HEK293 (cell line): ENCODE measurements at regions not wholly inside any gene's neighbourhood (a gene's known extent, or its start where the extent isn't known, plus 50 kb on each side); places are given as distances from the start of the nearest gene placed in this dataset.

Experiments used
- HOXC10 ChIP-seq: sonication (generic); formaldehyde crosslinking; IDR thresholded peaks from 2 replicates; pipeline ENCODE4 v1.8.1; 2023; ENCODE audit warnings: mild to moderate bottlenecking, missing genetic modification reagents
- TCF7L2 ChIP-seq: IDR thresholded peaks from 2 replicates; pipeline ENCODE4 v1.6.1; 2011; ENCODE audit warnings: low read depth, mild to moderate bottlenecking, inconsistent platforms, low read length, moderate library complexity, borderline replicate concordance
- ZNF560 ChIP-seq: fragments of 450-650 bp; formaldehyde crosslinking; IDR thresholded peaks from 2 replicates; pipeline ENCODE4 v1.5.1; 2017; ENCODE audit warnings: missing biosample characterization, missing genetic modification characterization, borderline replicate concordance
- ZNF707 ChIP-seq: fragments of 450-650 bp; formaldehyde crosslinking; IDR thresholded peaks from 2 replicates; pipeline ENCODE4 v1.5.1; 2016; ENCODE audit warnings: missing biosample characterization, missing genetic modification characterization
- ZSCAN30 ChIP-seq: fragments of 450-650 bp; IDR thresholded peaks from 2 replicates; pipeline ENCODE4 v1.5.1; 2018; ENCODE audit warnings: missing biosample characterization, mild to moderate bottlenecking, missing genetic modification characterization, moderate library complexity
- TF ChIP-seq, protein P1 (sequence below): fragments of 450-650 bp; formaldehyde crosslinking; IDR thresholded peaks from 2 replicates; pipeline ENCODE4 v1.5.1; 2017; ENCODE audit warnings: missing biosample characterization, missing genetic modification characterization
- TF ChIP-seq, protein P2 (sequence below): fragments of 450-650 bp; formaldehyde crosslinking; optimal IDR thresholded peaks from 2 replicates; pipeline ENCODE3; 2016; ENCODE audit warnings: missing biosample characterization, mild to moderate bottlenecking, missing genetic modification characterization
- TF ChIP-seq, protein P3 (sequence below): fragments of 450-650 bp; formaldehyde crosslinking; IDR thresholded peaks from 2 replicates; pipeline ENCODE4 v1.5.1; 2016; ENCODE audit warnings: missing biosample characterization, missing genetic modification characterization, borderline replicate concordance

DNA sequence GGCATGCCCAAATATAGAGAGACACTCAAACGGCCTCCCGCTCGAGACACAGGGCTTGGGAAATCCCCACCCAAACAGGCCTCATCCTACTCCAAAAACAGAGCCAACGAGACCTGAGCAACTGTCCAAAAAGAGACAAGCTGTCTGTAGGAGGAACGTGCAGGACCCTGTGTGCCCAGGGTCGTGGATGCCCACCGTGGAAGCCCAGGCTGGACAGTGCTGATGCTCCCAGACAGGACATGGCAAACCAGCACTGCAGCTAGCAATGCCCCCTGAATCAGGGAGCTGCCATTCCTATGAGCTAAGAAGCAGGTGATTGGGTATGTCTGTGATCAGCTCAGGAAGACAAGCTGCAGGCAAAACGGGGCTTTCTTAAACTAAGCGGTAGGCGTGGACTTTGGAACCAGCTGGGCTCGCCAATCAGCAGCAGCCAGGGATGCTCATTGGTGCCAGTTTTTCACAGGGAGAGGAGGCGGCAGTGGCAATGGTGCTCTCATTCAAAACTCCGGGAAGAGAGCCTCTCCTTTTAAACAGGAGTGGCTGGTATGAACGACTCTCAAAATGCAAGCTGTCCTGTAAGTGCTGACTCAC, 113.1 kb upstream of the IRX2 start:
- no peak for TF ChIP-seq TCF7L2
- TF ChIP-seq, protein P1, sequence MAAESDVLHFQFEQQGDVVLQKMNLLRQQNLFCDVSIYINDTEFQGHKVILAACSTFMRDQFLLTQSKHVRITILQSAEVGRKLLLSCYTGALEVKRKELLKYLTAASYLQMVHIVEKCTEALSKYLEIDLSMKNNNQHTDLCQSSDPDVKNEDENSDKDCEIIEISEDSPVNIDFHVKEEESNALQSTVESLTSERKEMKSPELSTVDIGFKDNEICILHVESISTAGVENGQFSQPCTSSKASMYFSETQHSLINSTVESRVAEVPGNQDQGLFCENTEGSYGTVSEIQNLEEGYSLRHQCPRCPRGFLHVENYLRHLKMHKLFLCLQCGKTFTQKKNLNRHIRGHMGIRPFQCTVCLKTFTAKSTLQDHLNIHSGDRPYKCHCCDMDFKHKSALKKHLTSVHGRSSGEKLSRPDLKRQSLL (tag by site-specific recombination), result no peak
- TF ChIP-seq ZNF707 (tag by site-specific recombination), result no peak
- no peak for TF ChIP-seq ZSCAN30 (tag by site-specific recombination)
- TF ChIP-seq, protein P2, sequence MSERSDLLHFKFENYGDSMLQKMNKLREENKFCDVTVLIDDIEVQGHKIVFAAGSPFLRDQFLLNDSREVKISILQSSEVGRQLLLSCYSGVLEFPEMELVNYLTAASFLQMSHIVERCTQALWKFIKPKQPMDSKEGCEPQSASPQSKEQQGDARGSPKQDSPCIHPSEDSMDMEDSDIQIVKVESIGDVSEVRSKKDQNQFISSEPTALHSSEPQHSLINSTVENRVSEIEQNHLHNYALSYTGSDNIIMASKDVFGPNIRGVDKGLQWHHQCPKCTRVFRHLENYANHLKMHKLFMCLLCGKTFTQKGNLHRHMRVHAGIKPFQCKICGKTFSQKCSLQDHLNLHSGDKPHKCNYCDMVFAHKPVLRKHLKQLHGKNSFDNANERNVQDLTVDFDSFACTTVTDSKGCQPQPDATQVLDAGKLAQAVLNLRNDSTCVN (tag by site-specific recombination), result no peak
- no peak for TF ChIP-seq HOXC10 (CRISPR knock-in tag)
- TF ChIP-seq ZNF560 (tag by site-specific recombination), result no peak
- TF ChIP-seq, protein P3, sequence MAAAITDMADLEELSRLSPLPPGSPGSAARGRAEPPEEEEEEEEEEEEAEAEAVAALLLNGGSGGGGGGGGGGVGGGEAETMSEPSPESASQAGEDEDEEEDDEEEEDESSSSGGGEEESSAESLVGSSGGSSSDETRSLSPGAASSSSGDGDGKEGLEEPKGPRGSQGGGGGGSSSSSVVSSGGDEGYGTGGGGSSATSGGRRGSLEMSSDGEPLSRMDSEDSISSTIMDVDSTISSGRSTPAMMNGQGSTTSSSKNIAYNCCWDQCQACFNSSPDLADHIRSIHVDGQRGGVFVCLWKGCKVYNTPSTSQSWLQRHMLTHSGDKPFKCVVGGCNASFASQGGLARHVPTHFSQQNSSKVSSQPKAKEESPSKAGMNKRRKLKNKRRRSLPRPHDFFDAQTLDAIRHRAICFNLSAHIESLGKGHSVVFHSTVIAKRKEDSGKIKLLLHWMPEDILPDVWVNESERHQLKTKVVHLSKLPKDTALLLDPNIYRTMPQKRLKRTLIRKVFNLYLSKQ (tag by site-specific recombination), result no peak
